MM.1S (cell line): ENCODE measurements at regions not wholly inside any gene's neighbourhood (a gene's known extent, or its start where the extent isn't known, plus 50 kb on each side); places are given as distances from the start of the nearest gene placed in this dataset.

Experiments
- CTCF ChIP-seq: fragments of 300-600 bp; sonication (generic); IDR thresholded peaks from 2 replicates; pipeline ENCODE4 v1.5.1; 2016; ENCODE audit warnings: antibody characterized with exemption, low read length, mixed read lengths
- EZH2 ChIP-seq: fragments of 300-600 bp; sonication (generic); optimal IDR thresholded peaks from 2 replicates; pipeline ENCODE3; 2017; ENCODE audit warnings: low read depth, mild to moderate bottlenecking, antibody characterized with exemption, low read length, mixed read lengths
- EZH2phosphoT487 ChIP-seq: fragments of 300-600 bp; sonication (generic); IDR thresholded peaks from 2 replicates; pipeline ENCODE4 v1.6.1; 2018; ENCODE audit warnings: antibody characterized with exemption, low read length

GRCh38 chr15:91516866-91517265, 336.6 kb upstream of the SLCO3A1 start:
- TF ChIP-seq CTCF (no peak), EZH2 (no peak), EZH2phosphoT487 (no peak)
